Natural killer cell (primary cell): ENCODE measurements at regions not wholly inside any gene's neighbourhood (a gene's known extent, or its start where the extent isn't known, plus 50 kb on each side); places are given as distances from the start of the nearest gene placed in this dataset.
"Not testable (repeated sequence)": the region's sequence is repeated elsewhere in the genome, so short reads cannot be mapped to it uniquely, and the experiment has no call there.

ENCODE experiments used
- ATAC-seq, 3 donors: fragments of 150-1000 bp in 2 of 3; fragments of 200-7000 bp in 1 of 3; cut with Tn5 transposase; 1 replicate in 1 of 3; 2 replicates in 2 of 3; pipeline ENCODE4 v1.10.0; 2021; ENCODE audit warnings: mild to moderate bottlenecking in 2 of 3, moderate library complexity in 2 of 3
- DNase-seq, 2 donors: peaks; one replicate each; pipeline versions ENCODE4 v3.0.0 to v3.0.0-alpha.2; 2013 to 2021; ENCODE audit warnings: mixed read lengths in 1 of 2
- H3K27ac ChIP-seq: one replicate; pipeline ENCODE4 v1.5.1; 2013; ENCODE audit warnings: mild to moderate bottlenecking, low read length
- H3K27me3 ChIP-seq: one replicate; pipeline ENCODE4 v1.6.1; 2013; ENCODE audit warnings: low read length; ENCODE audit not compliant: control insufficient read depth, insufficient read depth
- H3K36me3 ChIP-seq: one replicate; pipeline ENCODE4 v1.6.1; 2013; ENCODE audit warnings: low read length; ENCODE audit not compliant: control insufficient read depth, insufficient read depth
- H3K4me1 ChIP-seq: one replicate; pipeline ENCODE4 v1.6.1; 2013; ENCODE audit warnings: low read length; ENCODE audit not compliant: control insufficient read depth, insufficient read depth
- H3K4me3 ChIP-seq: one replicate; pipeline ENCODE4 v1.5.1; 2013; ENCODE audit warnings: low read length
- H3K9me3 ChIP-seq: one replicate; pipeline ENCODE4 v1.6.1; 2013; ENCODE audit warnings: low read length; ENCODE audit not compliant: control insufficient read depth, insufficient read depth
- H3K27ac Mint-ChIP-seq, 2 donors: one replicate each; pipeline ENCODE4 v1.8.0; 2022; ENCODE audit warnings: mild to moderate bottlenecking in 2 of 2, mixed read lengths in 2 of 2, moderate library complexity in 1 of 2
- H3K27me3 Mint-ChIP-seq, 2 donors: one replicate each; pipeline ENCODE4 v1.8.0; 2022; ENCODE audit warnings: low read depth in 2 of 2, mixed read lengths in 2 of 2
- H3K36me3 Mint-ChIP-seq: one replicate; pipeline ENCODE4 v1.8.0; 2022; ENCODE audit warnings: mixed read lengths
- H3K4me1 Mint-ChIP-seq, 2 donors: one replicate each; pipeline ENCODE4 v1.8.0; 2022; ENCODE audit warnings: mixed read lengths in 2 of 2
- H3K4me3 Mint-ChIP-seq: one replicate; pipeline ENCODE4 v1.8.0; 2022; ENCODE audit warnings: mild to moderate bottlenecking, moderate library complexity, mixed read lengths
- H3K9me3 Mint-ChIP-seq, 2 donors: one replicate each; pipeline ENCODE4 v1.8.0; 2022; ENCODE audit warnings: mixed read lengths in 2 of 2
- WGBS: methylation state at CpG from one replicate; pipeline ENCODE4 v1.1.7; 2013; ENCODE audit warnings: missing lambda C conversion rate; ENCODE audit not compliant: insufficient coverage; 5-methylcytosine and 5-hydroxymethylcytosine counted together
- intact Hi-C: fragments of 100-400 bp; cut with micrococcal nuclease; formaldehyde crosslinking; loops from one replicate; pipeline ENCODE4 v1.14.2; 2022
- TF ChIP-seq, protein P1 (sequence below): fragments of 200-600 bp; IDR thresholded peaks from one replicate; pipeline ENCODE4 v1.8.0; 2022; ENCODE audit warnings: antibody characterized with exemption

DNA sequence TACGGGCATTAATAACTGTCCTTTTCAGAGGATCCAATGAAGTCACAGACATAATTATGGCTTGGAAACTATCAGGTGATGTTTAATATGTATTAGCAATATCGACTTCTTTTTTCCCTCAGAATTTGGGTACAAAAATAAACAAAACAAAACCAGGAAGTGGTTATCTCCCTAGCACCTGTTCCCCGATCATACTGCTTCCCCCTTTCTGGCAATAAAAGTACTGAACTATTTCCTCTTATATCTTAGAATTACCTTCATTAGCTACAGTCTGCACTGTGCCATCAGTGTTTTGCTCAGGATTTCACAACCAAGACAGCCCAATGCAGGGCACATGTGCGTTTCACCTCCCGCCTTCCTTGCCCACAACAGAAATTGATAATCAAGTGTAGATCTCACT is 216.9 kb upstream of the BTBD3 start:
- ATAC-seq (no peak), DNase-seq (no peak)
- WGBS: 10% methylated on average over 3 of the region's 5 CpGs
- Histone ChIP-seq H3K27ac (no peak overlapping the region), H3K36me3 (no peaks in the 10 kb centered on the region), H3K4me1 (no peaks in the 10 kb centered on the region), H3K27me3 (no peaks in the 10 kb centered on the region), H3K9me3 (no peaks in the 10 kb centered on the region), H3K4me3 (no peak overlapping the region)
- intact Hi-C loops: no loop called here
- Mint-ChIP-seq H3K27ac (no peak overlapping the region), H3K36me3 (no peaks in the 10 kb centered on the region), H3K9me3 (peaks cover 3 to 6% of the 10 kb centered on the region in 2 donors), H3K27me3 (no peaks in the 10 kb centered on the region), H3K4me3 (no peak overlapping the region), H3K4me1 (no peaks in the 10 kb centered on the region)
- TF ChIP-seq, protein P1, sequence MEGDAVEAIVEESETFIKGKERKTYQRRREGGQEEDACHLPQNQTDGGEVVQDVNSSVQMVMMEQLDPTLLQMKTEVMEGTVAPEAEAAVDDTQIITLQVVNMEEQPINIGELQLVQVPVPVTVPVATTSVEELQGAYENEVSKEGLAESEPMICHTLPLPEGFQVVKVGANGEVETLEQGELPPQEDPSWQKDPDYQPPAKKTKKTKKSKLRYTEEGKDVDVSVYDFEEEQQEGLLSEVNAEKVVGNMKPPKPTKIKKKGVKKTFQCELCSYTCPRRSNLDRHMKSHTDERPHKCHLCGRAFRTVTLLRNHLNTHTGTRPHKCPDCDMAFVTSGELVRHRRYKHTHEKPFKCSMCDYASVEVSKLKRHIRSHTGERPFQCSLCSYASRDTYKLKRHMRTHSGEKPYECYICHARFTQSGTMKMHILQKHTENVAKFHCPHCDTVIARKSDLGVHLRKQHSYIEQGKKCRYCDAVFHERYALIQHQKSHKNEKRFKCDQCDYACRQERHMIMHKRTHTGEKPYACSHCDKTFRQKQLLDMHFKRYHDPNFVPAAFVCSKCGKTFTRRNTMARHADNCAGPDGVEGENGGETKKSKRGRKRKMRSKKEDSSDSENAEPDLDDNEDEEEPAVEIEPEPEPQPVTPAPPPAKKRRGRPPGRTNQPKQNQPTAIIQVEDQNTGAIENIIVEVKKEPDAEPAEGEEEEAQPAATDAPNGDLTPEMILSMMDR: no peak

- Mint-ChIP-seq H3K36me3 (no peaks in the 10 kb centered on the region), H3K27me3 (no peaks in the 10 kb centered on the region), H3K4me3 (no peak overlapping the region), H3K27ac (no peak overlapping the region), H3K9me3 (peaks cover 4 to 10% of the 10 kb centered on the region in 2 donors), H3K4me1 (no peaks in the 10 kb centered on the region)
- no peaks in the 10 kb centered on the region for H3K27me3 ChIP-seq
- TF ChIP-seq, protein P1: no peak
- H3K27ac ChIP-seq: no peak overlapping the region
- DNase-seq: no peak
- intact Hi-C loops: no loop called here
- ATAC-seq: no peak
- H3K4me3 ChIP-seq: no peak overlapping the region
- no peaks in the 10 kb centered on the region for H3K9me3 ChIP-seq
- no peaks in the 10 kb centered on the region for H3K36me3 ChIP-seq
- no peaks in the 10 kb centered on the region for H3K4me1 ChIP-seq
- 89% methylated on average over 1 of the region's 2 CpGs for WGBS
Observed at GRCh38 chr20:11702721-11703518, 214.8 kb upstream of the BTBD3 start.

DNA sequence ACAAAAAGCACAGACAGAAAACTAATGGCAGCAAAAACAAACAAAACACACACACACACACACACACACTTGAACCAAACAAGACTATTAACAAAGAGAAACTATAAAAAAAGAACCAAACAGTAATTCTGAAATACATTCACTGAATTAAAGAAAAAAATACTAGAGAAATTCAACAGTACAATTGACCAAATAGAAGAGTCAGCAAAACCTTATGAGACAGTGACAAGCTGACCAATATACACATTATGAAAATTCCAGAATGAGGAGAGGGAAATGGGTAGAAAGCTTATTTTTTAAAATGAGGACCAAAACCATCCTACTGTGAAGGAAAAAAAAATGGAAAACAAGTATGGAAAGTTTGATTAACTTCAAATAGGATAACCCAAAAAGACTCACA is 212.2 kb upstream of the BTBD3 start:
- intact Hi-C loops: no loop called here
- no peaks in the 10 kb centered on the region for H3K9me3 ChIP-seq
- H3K4me3 ChIP-seq: no peak overlapping the region
- Mint-ChIP-seq H3K9me3 (peaks cover 2 to 12% of the 10 kb centered on the region in 2 donors), H3K4me3 (no peak overlapping the region), H3K4me1 (no peaks in the 10 kb centered on the region), H3K36me3 (no peaks in the 10 kb centered on the region), H3K27ac (no peak overlapping the region), H3K27me3 (no peaks in the 10 kb centered on the region)
- H3K4me1 ChIP-seq: no peaks in the 10 kb centered on the region
- ATAC-seq (no peak), DNase-seq (no peak)
- H3K36me3 ChIP-seq: no peaks in the 10 kb centered on the region
- H3K27me3 ChIP-seq: no peaks in the 10 kb centered on the region
- no peak overlapping the region for H3K27ac ChIP-seq
- TF ChIP-seq, protein P1: no peak

DNA sequence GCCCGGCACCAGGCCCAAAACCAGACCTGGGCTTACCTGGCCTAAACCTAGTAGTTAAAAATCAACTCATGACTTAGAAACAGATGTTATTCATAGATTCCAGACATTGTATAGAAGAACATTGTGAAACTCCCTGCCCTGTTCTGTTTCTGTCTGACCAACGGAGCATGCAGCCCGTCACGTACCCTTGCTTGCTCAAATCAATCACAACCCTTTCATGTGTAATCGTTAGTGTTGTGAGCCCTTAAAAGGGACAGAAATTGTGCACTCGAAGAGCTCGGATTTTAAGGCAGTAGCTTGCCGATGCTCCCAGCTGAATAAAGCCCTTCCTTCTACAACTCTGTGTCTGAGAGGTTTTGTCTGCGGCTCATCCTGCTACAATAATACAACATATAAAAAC is 209.5 kb upstream of the BTBD3 start:
- DNase-seq, H3K4me1 Mint-ChIP-seq, H3K27ac ChIP-seq, H3K9me3 ChIP-seq, ATAC-seq, H3K36me3 Mint-ChIP-seq, intact Hi-C loops, H3K36me3 ChIP-seq, H3K4me1 ChIP-seq, H3K27me3 Mint-ChIP-seq, H3K27me3 ChIP-seq, H3K4me3 ChIP-seq, H3K4me3 Mint-ChIP-seq, H3K27ac Mint-ChIP-seq: not testable (repeated sequence)
- peaks cover 4 to 12% of the 10 kb centered on the region in 2 donors for H3K9me3 Mint-ChIP-seq
- 94% methylated on average over 8 of the region's 9 CpGs for WGBS
